ENCODE measurements at regions not wholly inside any gene's neighbourhood (a gene's known extent, or its start where the extent isn't known, plus 50 kb on each side); places are given as distances from the start of the nearest gene placed in this dataset.

DNA sequence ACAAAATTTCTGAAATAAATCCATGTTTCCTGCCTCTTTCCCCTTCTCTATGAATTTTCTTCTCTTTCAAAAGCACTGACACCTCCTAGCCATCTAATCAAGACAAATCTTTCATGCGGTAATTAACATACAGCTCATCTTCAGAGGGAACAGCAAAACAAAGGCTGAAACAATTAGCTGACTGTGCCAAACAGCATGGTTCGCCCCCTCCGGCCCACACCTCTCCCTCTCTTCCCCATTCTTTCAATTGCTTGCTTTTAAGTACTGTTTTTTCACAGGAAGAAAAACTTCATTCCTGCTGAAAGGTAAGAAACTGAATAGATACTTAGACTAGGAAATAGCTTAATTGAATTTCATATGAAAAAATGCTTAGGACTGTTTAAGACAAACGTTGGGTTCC, 291.1 kb upstream of the NOCT start:
- DNase-seq (ENCODE audit: low read depth, low spot score) (no peak), FAIRE-seq (no peak)
- no peaks in the 10 kb centered on the region for H4K20me1 ChIP-seq (replicated peaks; ENCODE audit: control insufficient read depth, extremely low read depth, insufficient read depth, low read length)
- H3K4me1 ChIP-seq (ENCODE audit: control insufficient read depth, extremely low read depth, insufficient read depth, low read length): no peaks in the 10 kb centered on the region
- ChIA-PET CTCF (interaction anchor here (1.4 kb wide), 1 partner anchor 22 kb away, joined by 3 read pairs; no protein-coding TSS in a partner anchor), POLR2A (no interaction called here)
- BruUV-seq (replicated peaks): no TSS peak
- no peak overlapping the region for H3K27ac ChIP-seq (ENCODE audit: insufficient read depth, low read depth, low read length)
- peaks cover 18 to 19% of the 10 kb centered on the region in 2 experiments for H3K27me3 ChIP-seq (ENCODE audit: control insufficient read depth in 2 of 2, insufficient read depth in 2 of 2, low read length in 2 of 2)
- no peaks in the 10 kb centered on the region for H3K79me2 ChIP-seq (ENCODE audit: control insufficient read depth, insufficient read depth, low read length)
- H3K36me3 ChIP-seq (ENCODE audit: control insufficient read depth in 2 of 2, extremely low read depth in 1 of 2, insufficient read depth in 2 of 2, low read length in 2 of 2): no peaks in the 10 kb centered on the region
- no peak overlapping the region for H3K4me3 ChIP-seq (replicated peaks in 1 of 3; ENCODE audit: insufficient read depth in 1 of 3, low read depth in 1 of 3, low read length in 3 of 3)
- no peak overlapping the region for H2AFZ ChIP-seq (ENCODE audit: low read depth, low read length)
- H3K9me1 ChIP-seq (replicated peaks; ENCODE audit: control insufficient read depth, extremely low read depth, insufficient read depth, low read length): no peaks in the 10 kb centered on the region
- H3K9ac ChIP-seq (replicated peaks; ENCODE audit: extremely low read depth, insufficient read depth, low read length): no peak overlapping the region
- no peaks in the 10 kb centered on the region for H3K9me3 ChIP-seq (replicated peaks; ENCODE audit: control insufficient read depth, insufficient read depth, low read length)
- H3K4me2 ChIP-seq (ENCODE audit: insufficient read depth, low read length): no peak overlapping the region
- dilution Hi-C loops (cut with MboI; ENCODE audit: extremely low pct_ligation_motif_present, low sequenced_read_pairs) (no loop called here), intact Hi-C loops (cut with micrococcal nuclease) (no loop called here)
- TF ChIP-seq POLR2AphosphoS5 (IDR thresholded peaks at IDR 0.05; ENCODE audit: insufficient read depth, low read depth, low read length) (no peak), FOS (IDR thresholded peaks at IDR 0.05; ENCODE audit: borderline replicate concordance, insufficient read depth, low read length) (no peak), GATA2 (IDR thresholded peaks at IDR 0.05; ENCODE audit: insufficient read depth, insufficient read length, low read depth, low read length) (no peak), POLR2A (IDR thresholded peaks at IDR 0.05; ENCODE audit: low read depth, low read length) (no peak), MYC (IDR thresholded peaks at IDR 0.05; ENCODE audit: low read depth, low read length) (no peak), JUN (IDR thresholded peaks at IDR 0.05; ENCODE audit: borderline replicate concordance, insufficient read depth, insufficient read length, low read depth) (no peak), EZH2 (IDR thresholded peaks at IDR 0.05; ENCODE audit: borderline replicate concordance, low read depth, low read length, severe bottlenecking) (no peak)
- TF ChIP-seq, protein P1, sequence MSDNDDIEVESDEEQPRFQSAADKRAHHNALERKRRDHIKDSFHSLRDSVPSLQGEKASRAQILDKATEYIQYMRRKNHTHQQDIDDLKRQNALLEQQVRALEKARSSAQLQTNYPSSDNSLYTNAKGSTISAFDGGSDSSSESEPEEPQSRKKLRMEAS (IDR thresholded peaks at IDR 0.05; ENCODE audit: insufficient read depth, insufficient read length): no peak
- TF ChIP-seq, protein P2, sequence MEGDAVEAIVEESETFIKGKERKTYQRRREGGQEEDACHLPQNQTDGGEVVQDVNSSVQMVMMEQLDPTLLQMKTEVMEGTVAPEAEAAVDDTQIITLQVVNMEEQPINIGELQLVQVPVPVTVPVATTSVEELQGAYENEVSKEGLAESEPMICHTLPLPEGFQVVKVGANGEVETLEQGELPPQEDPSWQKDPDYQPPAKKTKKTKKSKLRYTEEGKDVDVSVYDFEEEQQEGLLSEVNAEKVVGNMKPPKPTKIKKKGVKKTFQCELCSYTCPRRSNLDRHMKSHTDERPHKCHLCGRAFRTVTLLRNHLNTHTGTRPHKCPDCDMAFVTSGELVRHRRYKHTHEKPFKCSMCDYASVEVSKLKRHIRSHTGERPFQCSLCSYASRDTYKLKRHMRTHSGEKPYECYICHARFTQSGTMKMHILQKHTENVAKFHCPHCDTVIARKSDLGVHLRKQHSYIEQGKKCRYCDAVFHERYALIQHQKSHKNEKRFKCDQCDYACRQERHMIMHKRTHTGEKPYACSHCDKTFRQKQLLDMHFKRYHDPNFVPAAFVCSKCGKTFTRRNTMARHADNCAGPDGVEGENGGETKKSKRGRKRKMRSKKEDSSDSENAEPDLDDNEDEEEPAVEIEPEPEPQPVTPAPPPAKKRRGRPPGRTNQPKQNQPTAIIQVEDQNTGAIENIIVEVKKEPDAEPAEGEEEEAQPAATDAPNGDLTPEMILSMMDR (IDR thresholded peaks at IDR 0.05; ENCODE audit: extremely low read depth in 1 of 2, insufficient read depth in 1 of 2, low read depth in 1 of 2, low read length in 2 of 2): no peak
